ENCODE measurements at regions not wholly inside any gene's neighbourhood (a gene's known extent, or its start where the extent isn't known, plus 50 kb on each side); places are given as distances from the start of the nearest gene placed in this dataset.
"Not testable (repeated sequence)": the region's sequence is repeated elsewhere in the genome, so short reads cannot be mapped to it uniquely, and the experiment has no call there.

DNA sequence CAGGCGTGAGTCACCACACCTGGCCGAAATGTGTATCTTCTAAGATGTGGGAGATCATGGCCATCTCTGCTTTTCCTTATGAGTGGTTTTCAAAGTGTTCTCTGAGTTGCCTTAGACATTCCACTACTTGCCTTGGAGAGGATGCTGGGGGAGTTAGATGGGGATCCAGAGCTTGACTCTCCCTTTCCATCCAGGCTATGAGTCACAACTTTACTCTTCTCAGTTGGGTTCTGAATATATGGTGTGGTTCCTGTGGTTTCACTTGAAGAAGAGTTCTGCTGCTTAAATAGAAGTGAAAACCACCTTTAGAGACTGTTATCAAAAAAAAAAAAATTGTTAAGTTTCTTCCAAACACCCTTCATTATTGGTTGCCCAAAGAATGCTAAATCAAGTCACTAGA, 217.6 kb downstream of the ZNF608 start:
- Histone ChIP-seq H3K4me1 (peaks cover 3% of the 10 kb centered on the region), H3K4me3 (no peak overlapping the region), H3K36me3 (ENCODE audit: low read depth, missing control alignments) (no peaks in the 10 kb centered on the region), H3K27me3 (no peaks in the 10 kb centered on the region), H3K27ac (no peak overlapping the region), H3K9me3 (no peaks in the 10 kb centered on the region)
- DNase-seq: no peak
- 81 to 95% methylated on average over 2 of the region's 2 CpGs for WGBS, 2 donors
- no peak for TF ChIP-seq POLR2A (IDR thresholded peaks at IDR 0.05)
- TF ChIP-seq, protein P1, sequence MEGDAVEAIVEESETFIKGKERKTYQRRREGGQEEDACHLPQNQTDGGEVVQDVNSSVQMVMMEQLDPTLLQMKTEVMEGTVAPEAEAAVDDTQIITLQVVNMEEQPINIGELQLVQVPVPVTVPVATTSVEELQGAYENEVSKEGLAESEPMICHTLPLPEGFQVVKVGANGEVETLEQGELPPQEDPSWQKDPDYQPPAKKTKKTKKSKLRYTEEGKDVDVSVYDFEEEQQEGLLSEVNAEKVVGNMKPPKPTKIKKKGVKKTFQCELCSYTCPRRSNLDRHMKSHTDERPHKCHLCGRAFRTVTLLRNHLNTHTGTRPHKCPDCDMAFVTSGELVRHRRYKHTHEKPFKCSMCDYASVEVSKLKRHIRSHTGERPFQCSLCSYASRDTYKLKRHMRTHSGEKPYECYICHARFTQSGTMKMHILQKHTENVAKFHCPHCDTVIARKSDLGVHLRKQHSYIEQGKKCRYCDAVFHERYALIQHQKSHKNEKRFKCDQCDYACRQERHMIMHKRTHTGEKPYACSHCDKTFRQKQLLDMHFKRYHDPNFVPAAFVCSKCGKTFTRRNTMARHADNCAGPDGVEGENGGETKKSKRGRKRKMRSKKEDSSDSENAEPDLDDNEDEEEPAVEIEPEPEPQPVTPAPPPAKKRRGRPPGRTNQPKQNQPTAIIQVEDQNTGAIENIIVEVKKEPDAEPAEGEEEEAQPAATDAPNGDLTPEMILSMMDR (IDR thresholded peaks at IDR 0.05): no peak
- intact Hi-C loops (cut with DNase I; ENCODE audit: low total_unique reads): no loop called here

DNA sequence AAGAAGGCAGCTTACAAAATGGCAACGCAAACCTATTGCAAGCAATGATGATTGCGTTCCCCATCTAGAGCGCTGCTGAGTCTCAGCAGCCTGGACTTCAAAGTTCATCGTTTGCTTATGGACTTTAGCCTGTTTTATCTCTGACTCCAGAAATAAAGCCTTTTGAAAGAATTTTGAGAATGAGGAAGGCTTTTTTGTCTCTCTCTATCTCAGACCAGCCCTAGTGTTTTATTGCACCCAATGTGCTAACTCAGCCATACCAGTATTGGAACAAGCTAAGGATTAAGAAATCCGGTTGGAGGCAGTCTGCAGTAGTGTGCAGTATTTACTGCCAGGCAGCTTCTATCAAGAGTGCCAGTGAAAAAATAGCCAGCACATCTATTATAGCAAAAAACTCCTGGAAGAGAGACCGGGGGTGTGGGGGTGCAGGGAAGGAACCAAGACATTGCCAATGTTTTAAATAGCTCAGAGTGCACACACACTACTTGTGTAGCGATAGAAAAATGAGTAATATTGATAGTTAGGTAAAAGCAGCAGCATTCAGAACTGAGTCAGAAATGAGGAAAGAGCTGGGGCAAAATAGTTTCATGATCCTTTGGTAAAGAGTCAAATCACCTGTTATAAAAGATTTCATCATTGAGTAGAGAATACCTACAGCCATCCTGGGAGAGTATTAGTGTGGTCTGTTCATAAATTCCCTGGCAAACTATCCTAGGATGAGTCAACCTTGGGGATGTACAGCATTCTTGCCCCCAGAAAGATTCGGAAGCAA, 219.0 kb downstream of the ZNF608 start:
- H3K27me3 ChIP-seq: no peaks in the 10 kb centered on the region
- TF ChIP-seq POLR2A (IDR thresholded peaks at IDR 0.05): no peak
- TF ChIP-seq, protein P1 (IDR thresholded peaks at IDR 0.05): no peak
- no peak overlapping the region for H3K4me3 ChIP-seq
- no peak for DNase-seq
- no peaks in the 10 kb centered on the region for H3K36me3 ChIP-seq (ENCODE audit: low read depth, missing control alignments)
- 67 to 69% methylated on average over 8 of the region's 8 CpGs for WGBS, 2 donors
- H3K9me3 ChIP-seq: no peaks in the 10 kb centered on the region
- peaks cover 3% of the 10 kb centered on the region for H3K4me1 ChIP-seq
- intact Hi-C loops (cut with DNase I; ENCODE audit: low total_unique reads): no loop called here
- H3K27ac ChIP-seq: no peak overlapping the region

DNA sequence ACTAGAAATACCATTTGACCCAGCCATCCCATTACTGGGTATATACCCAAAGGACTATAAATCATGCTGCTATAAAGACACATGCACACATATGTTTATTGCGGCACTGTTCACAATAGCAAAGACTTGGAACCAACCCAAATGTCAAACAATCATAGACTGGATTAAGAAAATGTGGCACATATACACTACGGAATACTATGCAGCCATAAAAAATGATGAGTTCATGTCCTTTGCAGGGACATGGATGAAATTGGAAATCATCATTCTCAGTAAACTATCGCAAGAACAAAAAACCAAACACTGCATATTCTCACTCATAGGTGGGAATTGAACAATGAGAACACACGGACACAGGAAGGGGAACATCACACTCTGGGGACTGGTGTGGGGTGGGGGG, 220.4 kb downstream of the ZNF608 start:
- H3K4me3 ChIP-seq; H3K36me3 ChIP-seq (ENCODE audit: low read depth, missing control alignments); intact Hi-C loops (cut with DNase I; ENCODE audit: low total_unique reads); H3K27ac ChIP-seq; DNase-seq; H3K9me3 ChIP-seq; H3K27me3 ChIP-seq; H3K4me1 ChIP-seq: not testable (repeated sequence)
- 97 to 99% methylated on average over 3 to 4 of the region's 4 CpGs for WGBS, 2 donors

DNA sequence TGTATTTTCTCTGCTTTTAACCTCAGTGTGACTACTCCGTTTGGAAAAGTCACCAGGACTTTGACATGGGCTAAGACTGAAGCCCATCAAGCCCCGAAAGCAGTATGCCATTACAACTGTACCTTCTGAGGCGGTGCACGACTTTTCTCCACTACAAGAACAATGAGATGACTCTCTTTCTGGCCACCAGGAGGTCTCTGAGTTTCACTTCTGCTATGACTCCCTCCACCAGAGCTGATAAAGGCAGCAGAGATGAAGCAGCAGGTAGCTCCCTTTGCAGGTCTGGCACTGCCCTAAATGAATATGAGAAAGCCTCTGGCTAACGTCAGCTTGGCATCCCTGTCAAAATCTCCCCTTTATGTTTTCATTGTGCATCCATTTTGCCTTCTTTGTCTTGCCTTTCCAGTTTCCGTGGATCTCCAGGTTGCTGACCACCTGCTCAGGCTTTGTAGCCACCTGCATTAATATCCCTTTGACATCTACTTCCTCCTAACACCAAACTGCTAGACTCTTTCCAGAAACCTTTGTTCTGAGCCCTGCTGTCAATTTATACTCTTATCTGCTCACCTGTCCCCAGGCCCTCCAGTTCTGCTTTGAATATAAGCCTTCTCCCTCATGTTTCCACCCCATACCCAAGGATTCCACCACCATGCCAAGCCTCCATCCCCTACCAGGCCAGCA, 221.7 kb downstream of the ZNF608 start:
- Histone ChIP-seq H3K36me3 (ENCODE audit: low read depth, missing control alignments) (no peaks in the 10 kb centered on the region), H3K9me3 (no peaks in the 10 kb centered on the region), H3K4me1 (peaks cover 3% of the 10 kb centered on the region), H3K27ac (no peak overlapping the region), H3K4me3 (no peak overlapping the region), H3K27me3 (no peaks in the 10 kb centered on the region)
- TF ChIP-seq POLR2A (IDR thresholded peaks at IDR 0.05): no peak
- TF ChIP-seq, protein P1 (IDR thresholded peaks at IDR 0.05): no peak
- no peak for DNase-seq
- intact Hi-C loops (cut with DNase I; ENCODE audit: low total_unique reads): no loop called here
- WGBS, 2 donors: 89 to 96% methylated on average over 6 of the region's 6 CpGs

DNA sequence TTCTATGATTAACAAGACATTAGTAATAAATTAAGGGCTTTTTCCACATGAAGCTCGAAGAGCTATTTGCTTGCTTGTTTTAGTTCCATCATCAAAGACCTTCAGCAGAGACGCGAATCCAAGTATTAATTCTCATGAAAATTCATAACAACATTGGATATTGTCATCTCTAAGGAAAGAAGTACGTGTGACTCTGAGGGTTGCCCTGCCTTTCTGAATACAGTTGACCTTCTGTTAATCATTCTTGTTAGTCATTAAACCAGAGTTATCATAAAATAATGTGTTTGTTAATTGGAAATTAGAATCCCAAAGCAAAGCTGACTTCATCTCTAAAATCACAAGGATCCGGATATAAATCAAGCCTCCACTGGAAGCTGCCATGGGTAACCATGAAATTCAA, 222.5 kb downstream of the ZNF608 start:
- no peak for DNase-seq
- TF ChIP-seq, protein P1 (IDR thresholded peaks at IDR 0.05): no peak
- TF ChIP-seq POLR2A (IDR thresholded peaks at IDR 0.05): no peak

More for the DNA sequence above, 222.5 kb downstream of the ZNF608 start:
- H3K36me3 ChIP-seq (ENCODE audit: low read depth, missing control alignments): no peaks in the 10 kb centered on the region
- intact Hi-C loops (cut with DNase I; ENCODE audit: low total_unique reads): no loop called here
- no peak overlapping the region for H3K4me3 ChIP-seq
- H3K9me3 ChIP-seq: no peaks in the 10 kb centered on the region
- peaks cover 3% of the 10 kb centered on the region for H3K4me1 ChIP-seq
- H3K27me3 ChIP-seq: no peaks in the 10 kb centered on the region
- 93 to 98% methylated on average over 5 of the region's 5 CpGs for WGBS, 2 donors
- H3K27ac ChIP-seq: no peak overlapping the region
